T-helper 1 cell treated with Interleukin-12 subunit alpha and Interleukin-12 subunit beta and Interleukin-4 antibody, amounts not matched to agents 30 μg/mL and 1 μg/mL, for 36 hours (primary cell): ENCODE measurements at regions not wholly inside any gene's neighbourhood (a gene's known extent, or its start where the extent isn't known, plus 50 kb on each side); places are given as distances from the start of the nearest gene placed in this dataset.
A peak's percentile ranks its signal among the peaks of the same experiment; 100 is the strongest.
"Not testable (repeated sequence)": the region's sequence is repeated elsewhere in the genome, so short reads cannot be mapped to it uniquely, and the experiment has no call there.

Experiments
- H3K27ac Mint-ChIP-seq: one replicate; pipeline ENCODE4 v1.8.0; 2021; ENCODE audit warnings: mild to moderate bottlenecking, mixed read lengths
- H3K27me3 Mint-ChIP-seq: one replicate; pipeline ENCODE4 v1.8.0; 2021; ENCODE audit warnings: low read depth, mixed read lengths
- H3K36me3 Mint-ChIP-seq: one replicate; pipeline ENCODE4 v1.8.0; 2021; ENCODE audit warnings: low read depth, mixed read lengths
- H3K4me1 Mint-ChIP-seq: one replicate; pipeline ENCODE4 v1.8.0; 2021; ENCODE audit warnings: low read depth, mixed read lengths
- H3K4me3 Mint-ChIP-seq: one replicate; pipeline ENCODE4 v1.8.0; 2021; ENCODE audit warnings: mild to moderate bottlenecking, moderate library complexity, mixed read lengths
- H3K9me3 Mint-ChIP-seq: one replicate; pipeline ENCODE4 v1.8.0; 2021; ENCODE audit warnings: mixed read lengths

GRCh38 chr6:146923205-146923833 is 280.9 kb upstream of the STXBP5 start:
- Mint-ChIP-seq H3K4me3 (no peak overlapping the region), H3K36me3 (no peaks in the 10 kb centered on the region), H3K27me3 (no peaks in the 10 kb centered on the region), H3K4me1 (no peaks in the 10 kb centered on the region), H3K27ac (no peak overlapping the region), H3K9me3 (no peaks in the 10 kb centered on the region)

DNA sequence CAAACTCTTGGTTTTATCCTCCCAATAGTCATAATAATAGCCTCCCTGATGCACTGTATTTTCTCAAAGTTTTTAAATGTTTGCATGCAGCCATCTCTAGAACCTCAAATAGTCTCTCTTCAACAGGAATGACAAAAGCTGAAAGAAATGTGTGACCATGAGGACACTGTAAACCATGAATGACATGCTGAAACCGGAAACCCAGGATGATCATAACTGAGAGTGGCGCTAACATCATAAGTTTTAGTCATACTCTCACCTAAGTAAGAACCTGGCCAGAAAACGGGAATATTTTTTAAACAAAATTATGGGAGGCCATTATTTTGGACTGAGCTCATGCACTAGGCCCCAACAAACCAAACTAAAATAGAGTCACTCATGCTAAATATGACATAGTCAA is 278.4 kb upstream of the STXBP5 start:
- no peak overlapping the region for H3K27ac Mint-ChIP-seq
- no peaks in the 10 kb centered on the region for H3K9me3 Mint-ChIP-seq
- H3K4me3 Mint-ChIP-seq: no peak overlapping the region
- H3K36me3 Mint-ChIP-seq: no peaks in the 10 kb centered on the region
- no peaks in the 10 kb centered on the region for H3K4me1 Mint-ChIP-seq
- H3K27me3 Mint-ChIP-seq: no peaks in the 10 kb centered on the region

DNA sequence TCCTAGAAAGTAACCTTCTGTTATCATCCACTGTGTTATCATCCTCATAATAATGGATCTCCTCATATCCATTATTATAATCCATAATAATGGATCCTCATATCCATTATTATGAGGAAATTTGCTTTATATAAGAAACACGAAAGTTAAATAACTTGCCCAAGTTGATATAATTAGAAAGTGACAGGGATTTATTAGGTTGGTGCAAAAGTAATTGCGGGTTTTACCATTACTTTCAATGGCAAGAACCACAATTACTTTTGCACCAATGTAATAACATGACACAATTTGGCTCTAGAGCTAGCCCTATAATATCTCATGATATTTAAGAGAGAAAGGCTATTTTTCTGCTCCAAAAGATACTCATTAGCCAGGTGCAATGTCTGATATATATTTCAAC is 275.7 kb upstream of the STXBP5 start:
- Mint-ChIP-seq H3K4me1 (no peaks in the 10 kb centered on the region), H3K36me3 (no peaks in the 10 kb centered on the region), H3K9me3 (no peaks in the 10 kb centered on the region), H3K27ac (no peak overlapping the region), H3K27me3 (no peaks in the 10 kb centered on the region), H3K4me3 (no peak overlapping the region)

DNA sequence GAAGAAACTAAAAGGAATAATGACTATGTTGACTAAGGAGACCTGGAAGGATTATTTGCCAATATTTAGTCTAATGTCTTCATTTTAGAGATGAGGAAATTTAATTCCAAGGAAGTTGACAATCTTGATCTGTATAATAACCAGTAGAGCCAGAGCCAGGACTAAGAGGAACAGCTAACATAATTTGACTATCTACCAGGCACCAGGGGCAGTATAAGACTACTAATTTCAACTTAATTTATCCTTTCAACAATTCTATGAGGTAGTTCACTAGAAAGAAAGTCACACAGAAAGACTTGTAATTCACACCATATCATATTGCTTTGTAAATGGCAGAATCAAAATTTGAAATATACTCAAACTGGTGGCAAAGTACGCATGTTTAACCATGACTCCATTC is 273.0 kb upstream of the STXBP5 start:
- no peaks in the 10 kb centered on the region for H3K4me1 Mint-ChIP-seq
- H3K4me3 Mint-ChIP-seq: no peak overlapping the region
- no peaks in the 10 kb centered on the region for H3K27me3 Mint-ChIP-seq
- peaks cover 4% of the 10 kb centered on the region for H3K9me3 Mint-ChIP-seq
- H3K36me3 Mint-ChIP-seq: no peaks in the 10 kb centered on the region
- no peak overlapping the region for H3K27ac Mint-ChIP-seq

DNA sequence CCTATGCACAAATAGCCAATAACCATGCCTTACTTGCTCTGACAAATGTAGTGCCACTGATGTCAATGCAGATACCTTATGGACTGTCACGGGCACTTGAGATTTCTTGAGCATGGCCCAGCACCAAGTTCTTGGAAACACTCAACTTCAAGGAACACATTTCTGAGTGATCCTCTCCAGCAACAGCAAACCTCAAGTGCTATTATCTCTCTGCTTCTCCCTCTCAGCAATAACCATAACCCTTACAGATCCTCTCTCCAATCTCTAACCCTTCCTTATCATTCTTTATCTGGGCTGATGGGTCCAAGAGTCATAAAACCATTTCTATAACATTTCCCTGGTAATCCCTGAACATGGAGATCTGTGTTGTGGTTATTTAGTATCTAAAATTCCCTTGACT is 266.9 kb upstream of the STXBP5 start:
- peaks cover 5% of the 10 kb centered on the region for H3K36me3 Mint-ChIP-seq
- no peaks in the 10 kb centered on the region for H3K4me1 Mint-ChIP-seq
- no peak overlapping the region for H3K27ac Mint-ChIP-seq
- H3K27me3 Mint-ChIP-seq: no peaks in the 10 kb centered on the region
- H3K9me3 Mint-ChIP-seq: peaks cover 20% of the 10 kb centered on the region
- no peak overlapping the region for H3K4me3 Mint-ChIP-seq

GRCh38 chr6:146938266-146938665 is 266.0 kb upstream of the STXBP5 start:
- Mint-ChIP-seq H3K4me1 (no peaks in the 10 kb centered on the region), H3K9me3 (peaks cover 24% of the 10 kb centered on the region)

GRCh38 chr6:146939456-146939855 is 264.8 kb upstream of the STXBP5 start:
- not testable (repeated sequence) for H3K27ac Mint-ChIP-seq, H3K36me3 Mint-ChIP-seq, H3K27me3 Mint-ChIP-seq, H3K4me1 Mint-ChIP-seq, H3K4me3 Mint-ChIP-seq
- H3K9me3 Mint-ChIP-seq: peaks cover 25% of the 10 kb centered on the region

More at GRCh38 chr6:146938266-146938665, 266.0 kb upstream of the STXBP5 start:
- Mint-ChIP-seq H3K27me3 (no peaks in the 10 kb centered on the region), H3K27ac (no peak overlapping the region), H3K4me3 (no peak overlapping the region), H3K36me3 (peaks cover 5% of the 10 kb centered on the region)

DNA sequence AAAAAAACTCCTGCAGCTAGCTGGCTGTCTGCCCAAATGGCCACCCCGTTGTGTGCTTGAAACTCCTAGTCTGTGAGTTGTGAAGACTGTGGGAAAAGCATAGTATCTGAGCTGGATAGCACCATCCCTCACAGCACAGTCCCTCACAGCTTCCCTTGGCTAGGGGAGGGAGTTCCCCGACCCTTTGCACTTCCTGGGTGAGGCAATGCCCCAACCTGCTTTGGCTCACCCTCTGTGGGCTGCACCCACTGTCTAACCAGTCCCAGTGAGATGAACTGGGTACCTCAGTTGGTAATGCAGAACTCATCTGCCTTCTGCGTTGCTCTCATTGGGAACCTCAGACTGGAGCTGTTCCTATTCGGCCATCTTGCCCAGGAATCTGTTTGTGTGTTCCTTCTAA is 260.6 kb upstream of the STXBP5 start:
- no peaks in the 10 kb centered on the region for H3K27me3 Mint-ChIP-seq
- peaks cover 4% of the 10 kb centered on the region for H3K4me1 Mint-ChIP-seq
- peaks cover 8% of the 10 kb centered on the region for H3K36me3 Mint-ChIP-seq
- H3K9me3 Mint-ChIP-seq: peaks cover 31% of the 10 kb centered on the region
- no peak overlapping the region for H3K27ac Mint-ChIP-seq
- H3K4me3 Mint-ChIP-seq: no peak overlapping the region

GRCh38 chr6:146944077-146944476 is 260.1 kb upstream of the STXBP5 start:
- no peaks in the 10 kb centered on the region for H3K27me3 Mint-ChIP-seq
- H3K9me3 Mint-ChIP-seq: peaks cover 35% of the 10 kb centered on the region
- no peak overlapping the region for H3K4me3 Mint-ChIP-seq
- H3K4me1 Mint-ChIP-seq: peaks cover 4% of the 10 kb centered on the region
- no peak overlapping the region for H3K27ac Mint-ChIP-seq
- peaks cover 10% of the 10 kb centered on the region for H3K36me3 Mint-ChIP-seq

GRCh38 chr6:146944809-146945208 is 259.4 kb upstream of the STXBP5 start:
- H3K36me3 Mint-ChIP-seq: peaks cover 10% of the 10 kb centered on the region

DNA sequence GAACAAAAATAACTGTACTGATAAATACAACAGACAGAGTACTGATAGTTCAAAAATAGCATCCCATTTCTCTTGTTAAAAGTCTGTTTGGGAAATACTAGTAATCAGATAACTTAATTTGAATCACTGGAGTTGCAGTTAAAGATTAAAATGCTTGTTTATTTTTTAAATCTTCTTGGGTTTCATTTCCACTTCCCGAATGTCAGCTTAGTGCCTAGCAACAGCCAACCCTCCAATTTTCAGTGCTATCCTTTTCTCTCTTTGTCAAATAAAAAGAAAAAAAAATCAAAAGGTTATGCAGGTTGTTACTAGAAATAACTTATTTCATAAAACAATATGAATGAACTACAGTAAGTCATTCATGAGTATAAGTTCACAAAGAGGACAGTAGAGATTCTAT is 257.7 kb upstream of the STXBP5 start:
- Mint-ChIP-seq H3K9me3 (peaks cover 27% of the 10 kb centered on the region), H3K4me1 (peaks cover 19% of the 10 kb centered on the region), H3K27ac (no peak overlapping the region), H3K36me3 (peaks cover 10% of the 10 kb centered on the region), H3K27me3 (no peaks in the 10 kb centered on the region), H3K4me3 (no peak overlapping the region)

More at GRCh38 chr6:146944809-146945208, 259.4 kb upstream of the STXBP5 start:
- Mint-ChIP-seq H3K4me3 (no peak overlapping the region), H3K27me3 (no peaks in the 10 kb centered on the region), H3K27ac (no peak overlapping the region), H3K9me3 (peaks cover 36% of the 10 kb centered on the region), H3K4me1 (peaks cover 7% of the 10 kb centered on the region)

DNA sequence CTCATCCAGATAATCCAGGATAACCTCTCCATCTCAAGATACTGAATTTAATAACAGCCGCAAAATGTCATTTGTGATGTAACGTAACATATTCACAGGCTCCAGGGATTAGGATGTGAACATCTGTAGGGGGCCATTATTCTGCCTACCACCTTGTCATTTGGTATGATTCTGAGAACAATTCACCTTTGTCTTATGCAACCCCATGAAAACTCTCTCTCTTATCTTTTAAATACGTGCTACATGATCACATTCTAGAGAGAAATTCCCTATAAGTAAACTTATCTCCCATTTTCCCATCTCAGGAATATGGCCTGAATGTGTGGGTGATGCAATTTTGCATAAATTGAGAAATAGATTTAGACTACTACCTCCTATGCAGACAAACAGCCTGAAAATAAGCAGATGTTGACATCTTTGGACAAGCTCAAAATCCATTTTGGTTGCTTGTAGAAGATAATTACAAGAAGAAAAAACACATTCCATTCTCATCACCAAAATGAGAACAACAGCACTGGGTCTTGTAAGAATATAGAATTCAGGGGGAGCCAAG is 255.4 kb upstream of the STXBP5 start:
- H3K36me3 Mint-ChIP-seq: peaks cover 5% of the 10 kb centered on the region
- H3K4me3 Mint-ChIP-seq: no peak overlapping the region
- peaks cover 12% of the 10 kb centered on the region for H3K9me3 Mint-ChIP-seq
- no peak overlapping the region for H3K27ac Mint-ChIP-seq
- no peaks in the 10 kb centered on the region for H3K27me3 Mint-ChIP-seq
- H3K4me1 Mint-ChIP-seq: peaks cover 18% of the 10 kb centered on the region

DNA sequence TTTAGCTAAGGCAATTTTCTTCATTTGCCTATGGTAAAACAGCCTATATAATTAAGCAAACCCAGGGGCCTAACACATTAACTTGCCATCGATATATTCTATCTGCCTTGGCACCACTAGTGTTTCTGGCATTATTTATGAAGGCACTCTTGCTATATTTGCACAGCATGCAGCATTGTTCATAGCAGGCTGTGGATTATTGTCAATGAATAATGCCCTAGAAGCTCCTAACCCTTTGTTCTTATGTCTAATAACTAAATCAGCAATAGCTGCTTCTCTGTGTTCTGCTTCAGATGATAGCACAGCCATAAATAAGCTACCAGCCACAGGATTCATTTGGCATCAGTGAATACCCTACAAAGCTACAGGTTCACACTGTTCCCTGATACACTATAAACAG is 254.8 kb upstream of the STXBP5 start:
- peaks cover 11% of the 10 kb centered on the region for H3K9me3 Mint-ChIP-seq
- peaks cover 18% of the 10 kb centered on the region for H3K4me1 Mint-ChIP-seq
- H3K4me3 Mint-ChIP-seq: no peak overlapping the region
- no peaks in the 10 kb centered on the region for H3K27me3 Mint-ChIP-seq
- H3K36me3 Mint-ChIP-seq: peaks cover 5% of the 10 kb centered on the region
- H3K27ac Mint-ChIP-seq: peak overlapping the region; percentile 37

DNA sequence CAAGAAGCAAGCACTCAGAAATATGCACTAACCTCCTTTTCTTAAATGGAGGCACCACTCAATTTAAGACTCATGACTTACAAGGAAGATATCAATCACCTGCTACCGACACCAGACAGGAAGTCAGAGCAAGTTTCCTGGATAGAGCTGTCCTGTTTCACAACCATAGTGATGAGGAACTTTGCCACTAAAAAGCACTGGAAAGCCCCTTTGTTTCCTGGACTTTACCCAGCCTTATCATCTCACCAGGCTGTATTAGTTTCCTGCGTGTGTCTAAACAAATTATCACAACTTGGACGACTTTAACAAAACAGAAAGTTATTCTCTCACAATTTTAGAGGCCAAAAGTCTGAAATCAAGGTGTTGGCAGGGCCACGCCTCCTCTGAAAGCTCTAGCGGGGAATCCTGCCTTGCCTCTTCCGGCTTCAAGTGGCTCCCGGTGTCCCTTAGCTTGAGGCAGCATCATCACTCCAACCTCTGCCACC is 253.8 kb upstream of the STXBP5 start:
- no peaks in the 10 kb centered on the region for H3K27me3 Mint-ChIP-seq
- H3K4me3 Mint-ChIP-seq: no peak overlapping the region
- peaks cover 8% of the 10 kb centered on the region for H3K9me3 Mint-ChIP-seq
- peaks cover 3% of the 10 kb centered on the region for H3K36me3 Mint-ChIP-seq
- peak overlapping the region; percentile 26 for H3K27ac Mint-ChIP-seq
- H3K4me1 Mint-ChIP-seq: peaks cover 17% of the 10 kb centered on the region

GRCh38 chr6:146955570-146955969 is 248.6 kb upstream of the STXBP5 start:
- no peaks in the 10 kb centered on the region for H3K27me3 Mint-ChIP-seq
- no peak overlapping the region for H3K4me3 Mint-ChIP-seq

More at GRCh38 chr6:146955570-146955969, 248.6 kb upstream of the STXBP5 start:
- H3K9me3 Mint-ChIP-seq: peaks cover 2% of the 10 kb centered on the region
- no peak overlapping the region for H3K27ac Mint-ChIP-seq
- no peaks in the 10 kb centered on the region for H3K36me3 Mint-ChIP-seq
- peaks cover 7% of the 10 kb centered on the region for H3K4me1 Mint-ChIP-seq
